Gastrocnemius medialis (tissue), 4 donors: ENCODE measurements at regions not wholly inside any gene's neighbourhood (a gene's known extent, or its start where the extent isn't known, plus 50 kb on each side); places are given as distances from the start of the nearest gene placed in this dataset.

ENCODE experiments used
- POLR2A ChIP-seq, 2 donors: fragments of 450-650 bp; IDR thresholded peaks; one replicate each; pipeline ENCODE4 v1.6.1; 2017; ENCODE audit warnings: antibody characterized with exemption in 2 of 2, mild to moderate bottlenecking in 2 of 2, moderate library complexity in 2 of 2
- TF ChIP-seq, protein P1 (sequence below), 5 experiments: fragments of 450-650 bp in 3 of 5; fragments of 200-600 bp in 2 of 5; sonication (generic) in 2 of 5; IDR thresholded peaks in 4 of 5; conservative IDR thresholded peaks in 1 of 5; 1 replicate in 4 of 5; 2 replicates in 1 of 5; pipeline ENCODE4 v1.5.1; 2016 to 2019; ENCODE audit warnings: antibody characterized with exemption in 5 of 5, mild to moderate bottlenecking in 3 of 5, moderate library complexity in 3 of 5

DNA sequence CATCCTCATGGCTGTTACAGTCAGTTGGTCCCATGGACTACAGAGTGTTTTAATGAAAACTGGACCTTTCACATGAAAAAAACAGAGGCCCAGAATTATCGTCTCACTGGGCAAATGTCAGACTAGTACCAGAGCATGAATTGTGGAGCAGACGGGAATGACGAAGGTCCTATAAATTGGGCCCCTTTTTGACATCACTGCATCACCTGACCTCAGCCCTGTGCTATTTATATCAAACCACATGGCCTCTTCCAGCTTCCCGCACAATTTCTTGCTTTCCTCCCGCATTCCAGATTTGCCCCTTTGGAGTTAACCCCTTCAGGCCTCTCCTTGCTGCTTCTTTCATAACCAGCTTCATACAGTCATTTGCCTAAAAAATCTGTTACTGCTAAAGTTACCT, 301.7 kb downstream of the ATPSCKMT start:
- TF ChIP-seq, protein P1, sequence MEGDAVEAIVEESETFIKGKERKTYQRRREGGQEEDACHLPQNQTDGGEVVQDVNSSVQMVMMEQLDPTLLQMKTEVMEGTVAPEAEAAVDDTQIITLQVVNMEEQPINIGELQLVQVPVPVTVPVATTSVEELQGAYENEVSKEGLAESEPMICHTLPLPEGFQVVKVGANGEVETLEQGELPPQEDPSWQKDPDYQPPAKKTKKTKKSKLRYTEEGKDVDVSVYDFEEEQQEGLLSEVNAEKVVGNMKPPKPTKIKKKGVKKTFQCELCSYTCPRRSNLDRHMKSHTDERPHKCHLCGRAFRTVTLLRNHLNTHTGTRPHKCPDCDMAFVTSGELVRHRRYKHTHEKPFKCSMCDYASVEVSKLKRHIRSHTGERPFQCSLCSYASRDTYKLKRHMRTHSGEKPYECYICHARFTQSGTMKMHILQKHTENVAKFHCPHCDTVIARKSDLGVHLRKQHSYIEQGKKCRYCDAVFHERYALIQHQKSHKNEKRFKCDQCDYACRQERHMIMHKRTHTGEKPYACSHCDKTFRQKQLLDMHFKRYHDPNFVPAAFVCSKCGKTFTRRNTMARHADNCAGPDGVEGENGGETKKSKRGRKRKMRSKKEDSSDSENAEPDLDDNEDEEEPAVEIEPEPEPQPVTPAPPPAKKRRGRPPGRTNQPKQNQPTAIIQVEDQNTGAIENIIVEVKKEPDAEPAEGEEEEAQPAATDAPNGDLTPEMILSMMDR (IDR thresholded peaks at IDR 0.05 in 4 of 5, conservative IDR thresholded peaks at IDR 0.05 in 1 of 5): no peak
- no peak for TF ChIP-seq POLR2A (IDR thresholded peaks at IDR 0.05)
